HL-60 (cell line): ENCODE measurements at regions not wholly inside any gene's neighbourhood (a gene's known extent, or its start where the extent isn't known, plus 50 kb on each side); places are given as distances from the start of the nearest gene placed in this dataset.

Experiments used
- POLR2AphosphoS5 ChIP-seq: IDR thresholded peaks from 2 replicates; pipeline ENCODE4 v1.6.1; 2012; ENCODE audit warnings: low read depth
- TF ChIP-seq, protein P1 (sequence below): IDR thresholded peaks from one replicate; pipeline ENCODE4 v1.5.1; 2011; ENCODE audit warnings: low read length, control low read depth, inconsistent platforms; ENCODE audit not compliant: insufficient read depth

GRCh38 chr5:36739751-36740221, 133.4 kb downstream of the SLC1A3 start:
- no peak for TF ChIP-seq POLR2AphosphoS5
- TF ChIP-seq, protein P1, sequence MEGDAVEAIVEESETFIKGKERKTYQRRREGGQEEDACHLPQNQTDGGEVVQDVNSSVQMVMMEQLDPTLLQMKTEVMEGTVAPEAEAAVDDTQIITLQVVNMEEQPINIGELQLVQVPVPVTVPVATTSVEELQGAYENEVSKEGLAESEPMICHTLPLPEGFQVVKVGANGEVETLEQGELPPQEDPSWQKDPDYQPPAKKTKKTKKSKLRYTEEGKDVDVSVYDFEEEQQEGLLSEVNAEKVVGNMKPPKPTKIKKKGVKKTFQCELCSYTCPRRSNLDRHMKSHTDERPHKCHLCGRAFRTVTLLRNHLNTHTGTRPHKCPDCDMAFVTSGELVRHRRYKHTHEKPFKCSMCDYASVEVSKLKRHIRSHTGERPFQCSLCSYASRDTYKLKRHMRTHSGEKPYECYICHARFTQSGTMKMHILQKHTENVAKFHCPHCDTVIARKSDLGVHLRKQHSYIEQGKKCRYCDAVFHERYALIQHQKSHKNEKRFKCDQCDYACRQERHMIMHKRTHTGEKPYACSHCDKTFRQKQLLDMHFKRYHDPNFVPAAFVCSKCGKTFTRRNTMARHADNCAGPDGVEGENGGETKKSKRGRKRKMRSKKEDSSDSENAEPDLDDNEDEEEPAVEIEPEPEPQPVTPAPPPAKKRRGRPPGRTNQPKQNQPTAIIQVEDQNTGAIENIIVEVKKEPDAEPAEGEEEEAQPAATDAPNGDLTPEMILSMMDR: peak; percentile 90
